Fibroblast of pulmonary artery (primary cell): ENCODE measurements at regions not wholly inside any gene's neighbourhood (a gene's known extent, or its start where the extent isn't known, plus 50 kb on each side); places are given as distances from the start of the nearest gene placed in this dataset.

Experiments used
- DNase-seq: peaks from one replicate; pipeline ENCODE4 v3.0.0-alpha.2; 2010; ENCODE audit warnings: low read depth
- H3K4me3 ChIP-seq: replicated peaks from 2 replicates; pipeline ENCODE4 v1.5.1; 2011; ENCODE audit warnings: low read depth, mild to moderate bottlenecking, control low read depth, low read length, moderate library complexity
- CTCF ChIP-seq: IDR thresholded peaks from 2 replicates; pipeline ENCODE4 v1.5.1; 2011; ENCODE audit warnings: mild to moderate bottlenecking, control low read depth, low read length, inconsistent platforms; ENCODE audit errors: missing control alignments

GRCh38 chr1:163797816-163798215 is 476.1 kb downstream of the NUF2 start:
- no peak for DNase-seq
- H3K4me3 ChIP-seq, result no peak overlapping the region
- no peak for TF ChIP-seq CTCF

GRCh38 chr1:163799190-163799805 is 477.5 kb downstream of the NUF2 start:
- H3K4me3 ChIP-seq, result no peak overlapping the region
- DNase-seq, result no peak
- TF ChIP-seq CTCF, result no peak

- no peak for DNase-seq
- no peak overlapping the region for H3K4me3 ChIP-seq
- TF ChIP-seq CTCF, result no peak
These were observed 485.7 kb downstream of the NUF2 start for GRCh38 chr1:163807331-163808049.

- no peak for TF ChIP-seq CTCF
- H3K4me3 ChIP-seq, result no peak overlapping the region
- DNase-seq, result no peak
These were observed 491.5 kb downstream of the NUF2 start for GRCh38 chr1:163813251-163813650.

GRCh38 chr1:163820226-163820625 is 498.5 kb downstream of the NUF2 start:
- TF ChIP-seq CTCF, result no peak
- no peak for DNase-seq
- H3K4me3 ChIP-seq, result no peak overlapping the region

GRCh38 chr1:163820766-163821165 is 499.0 kb downstream of the NUF2 start:
- no peak overlapping the region for H3K4me3 ChIP-seq
- DNase-seq, result peak; percentile 24
- peak; percentile 24 for TF ChIP-seq CTCF

- no peak for DNase-seq
- TF ChIP-seq CTCF, result no peak
- H3K4me3 ChIP-seq, result no peak overlapping the region
These were observed 499.9 kb downstream of the NUF2 start for GRCh38 chr1:163821679-163822078.
